Liver (tissue), 8 donors: ENCODE measurements at regions not wholly inside any gene's neighbourhood (a gene's known extent, or its start where the extent isn't known, plus 50 kb on each side); places are given as distances from the start of the nearest gene placed in this dataset.
"Not testable (repeated sequence)": the region's sequence is repeated elsewhere in the genome, so short reads cannot be mapped to it uniquely, and the experiment has no call there.

Source experiments
- DNase-seq: peaks from one replicate; pipeline ENCODE4 v3.0.0-alpha.2; 2017; ENCODE audit warnings: low spot score
- H3K27ac ChIP-seq, 2 donors: one replicate each; pipeline ENCODE4 v1.7.0; 2013; ENCODE audit warnings: inconsistent platforms in 2 of 2, low read length in 2 of 2, control low read depth in 1 of 2, low read depth in 1 of 2, mild to moderate bottlenecking in 1 of 2
- H3K27me3 ChIP-seq, 4 donors: one replicate each; pipeline versions ENCODE4 v1.6.1 to v1.7.0; 2013; ENCODE audit warnings: low read length in 3 of 4, inconsistent platforms in 1 of 4, mild to moderate bottlenecking in 1 of 4, moderate library complexity in 1 of 4; ENCODE audit not compliant: control insufficient read depth in 4 of 4, insufficient read depth in 4 of 4
- H3K36me3 ChIP-seq, 4 donors: one replicate each; pipeline versions ENCODE4 v1.6.1 to v1.7.0; 2013; ENCODE audit warnings: low read length in 3 of 4, mild to moderate bottlenecking in 3 of 4, low read depth in 1 of 4, moderate library complexity in 1 of 4; ENCODE audit not compliant: control insufficient read depth in 4 of 4, insufficient read depth in 3 of 4
- H3K4me1 ChIP-seq, 4 donors: one replicate each; pipeline versions ENCODE4 v1.6.1 to v1.7.0; 2013; ENCODE audit warnings: low read length in 3 of 4, mild to moderate bottlenecking in 3 of 4, moderate library complexity in 1 of 4; ENCODE audit not compliant: control insufficient read depth in 4 of 4, insufficient read depth in 4 of 4
- H3K4me3 ChIP-seq, 3 donors: one replicate each; pipeline versions ENCODE4 v1.6.1 to v1.7.0; 2013; ENCODE audit warnings: low read length in 3 of 3, control low read depth in 1 of 3, low read depth in 1 of 3, mild to moderate bottlenecking in 1 of 3
- H3K9ac ChIP-seq, 2 donors: one replicate each; pipeline ENCODE4 v1.7.0; 2013; ENCODE audit warnings: low read length in 2 of 2, mild to moderate bottlenecking in 2 of 2, moderate library complexity in 2 of 2, control low read depth in 1 of 2, low read depth in 1 of 2
- H3K9me3 ChIP-seq, 4 donors: one replicate each; pipeline versions ENCODE4 v1.6.1 to v1.7.0; 2013; ENCODE audit warnings: low read length in 3 of 4; ENCODE audit not compliant: control insufficient read depth in 4 of 4
- ATF3 ChIP-seq: IDR thresholded peaks from 2 replicates; pipeline ENCODE4 v1.6.1; 2016; ENCODE audit warnings: antibody characterized with exemption
- CTCF ChIP-seq: fragments of 150-350 bp; IDR thresholded peaks from 2 replicates; pipeline ENCODE4 v1.5.1; 2017; ENCODE audit warnings: improper control_type of control experiment, low read depth, low read length; ENCODE audit not compliant: missing input control
- FOXA1 ChIP-seq: IDR thresholded peaks from 2 replicates; pipeline ENCODE4 v1.6.1; 2016; ENCODE audit warnings: antibody characterized with exemption
- HNF4A ChIP-seq, 2 donors: conservative IDR thresholded peaks; 2 replicates each; pipeline ENCODE4 v1.6.1; 2016; ENCODE audit warnings: antibody characterized with exemption in 2 of 2, mild to moderate bottlenecking in 2 of 2
- HNF4G ChIP-seq: IDR thresholded peaks from 2 replicates; pipeline ENCODE4 v1.6.1; 2016; ENCODE audit warnings: antibody characterized with exemption
- JUND ChIP-seq, 2 donors: IDR thresholded peaks; 2 replicates each; pipeline ENCODE4 v1.6.1; 2016; ENCODE audit warnings: antibody characterized with exemption in 2 of 2
- REST ChIP-seq: IDR thresholded peaks from 2 replicates; pipeline ENCODE4 v1.6.1; 2016; ENCODE audit warnings: antibody characterized with exemption, mild to moderate bottlenecking
- ZBTB33 ChIP-seq: IDR thresholded peaks from 2 replicates; pipeline ENCODE4 v1.6.1; 2016; ENCODE audit warnings: antibody characterized with exemption
- WGBS: extraction: QIAGEN DNeasy Blood & Tissue Kit; methylation state at CpG from one replicate; pipeline ENCODE4 v1.1.7; 2013; 5-methylcytosine and 5-hydroxymethylcytosine counted together
- donor health status: healthy.
- donor health status: healthy.
- donor health status: healthy.
- donor health status: healthy.
- donor health status: healthy.

GRCh38 chr3:197618408-197618807, 62.6 kb upstream of the BDH1 start:
- not testable (repeated sequence) for H3K27ac ChIP-seq, H3K9ac ChIP-seq, H3K4me1 ChIP-seq, DNase-seq, H3K27me3 ChIP-seq, H3K4me3 ChIP-seq, H3K9me3 ChIP-seq
- H3K36me3 ChIP-seq, result peaks cover 8 to 54% (median 41%) of the 10 kb centered on the region in 4 donors
- WGBS, result 94% methylated on average over 5 of the region's 5 CpGs

- DNase-seq, result no peak
- no peak overlapping the region for H3K9ac ChIP-seq
- no peaks in the 10 kb centered on the region for H3K9me3 ChIP-seq
- no peak overlapping the region for H3K27ac ChIP-seq
- H3K36me3 ChIP-seq, result peaks cover 7 to 59% (median 49%) of the 10 kb centered on the region in 4 donors
- H3K4me1 ChIP-seq, result no peaks in the 10 kb centered on the region
- no peaks in the 10 kb centered on the region for H3K27me3 ChIP-seq
- TF ChIP-seq FOXA1, result no peak
- WGBS, result 91% methylated on average over 3 of the region's 3 CpGs
- no peak overlapping the region for H3K4me3 ChIP-seq
Observed at GRCh38 chr3:197615430-197615829, 59.7 kb upstream of the BDH1 start.

GRCh38 chr3:197614134-197614533, 58.4 kb upstream of the BDH1 start:
- H3K9ac ChIP-seq, H3K27me3 ChIP-seq, H3K4me3 ChIP-seq, H3K4me1 ChIP-seq, H3K27ac ChIP-seq, DNase-seq, H3K9me3 ChIP-seq: not testable (repeated sequence)
- 98% methylated on average over 3 of the region's 3 CpGs for WGBS
- peaks cover 5 to 51% (median 41%) of the 10 kb centered on the region in 4 donors for H3K36me3 ChIP-seq

GRCh38 chr3:197613199-197613598, 57.4 kb upstream of the BDH1 start:
- WGBS, result 94% methylated on average over 6 of the region's 6 CpGs
- Histone ChIP-seq H3K27ac (no peak overlapping the region), H3K9ac (no peak overlapping the region), H3K9me3 (no peaks in the 10 kb centered on the region), H3K36me3 (peaks cover 12 to 57% (median 44%) of the 10 kb centered on the region in 4 donors), H3K27me3 (no peaks in the 10 kb centered on the region), H3K4me3 (no peak overlapping the region), H3K4me1 (no peaks in the 10 kb centered on the region)
- TF ChIP-seq JUND (IDR thresholded peaks at IDR 0.05), result no peak
- TF ChIP-seq HNF4G, result no peak
- TF ChIP-seq ZBTB33, result no peak
- no peak for TF ChIP-seq REST
- TF ChIP-seq HNF4A (conservative IDR thresholded peaks at IDR 0.05), result no peak
- no peak for TF ChIP-seq CTCF
- no peak for TF ChIP-seq FOXA1
- no peak for TF ChIP-seq ATF3
- no peak for DNase-seq
